Epithelial cell of esophagus (primary cell): ENCODE measurements at regions not wholly inside any gene's neighbourhood (a gene's known extent, or its start where the extent isn't known, plus 50 kb on each side); places are given as distances from the start of the nearest gene placed in this dataset.

Experiments used
- DNase-seq: peaks from one replicate; pipeline ENCODE4 v3.0.0; 2010; ENCODE audit warnings: low read depth
- H3K4me3 ChIP-seq: 2 replicates; pipeline ENCODE4 v1.5.1; 2011; ENCODE audit warnings: mild to moderate bottlenecking, low read length, control low read depth
- CTCF ChIP-seq: IDR thresholded peaks from 2 replicates; pipeline ENCODE4 v1.5.1; 2011; ENCODE audit warnings: low read depth, mild to moderate bottlenecking, low read length, control low read depth, inconsistent platforms; ENCODE audit not compliant: insufficient read depth; ENCODE audit errors: missing control alignments

DNA sequence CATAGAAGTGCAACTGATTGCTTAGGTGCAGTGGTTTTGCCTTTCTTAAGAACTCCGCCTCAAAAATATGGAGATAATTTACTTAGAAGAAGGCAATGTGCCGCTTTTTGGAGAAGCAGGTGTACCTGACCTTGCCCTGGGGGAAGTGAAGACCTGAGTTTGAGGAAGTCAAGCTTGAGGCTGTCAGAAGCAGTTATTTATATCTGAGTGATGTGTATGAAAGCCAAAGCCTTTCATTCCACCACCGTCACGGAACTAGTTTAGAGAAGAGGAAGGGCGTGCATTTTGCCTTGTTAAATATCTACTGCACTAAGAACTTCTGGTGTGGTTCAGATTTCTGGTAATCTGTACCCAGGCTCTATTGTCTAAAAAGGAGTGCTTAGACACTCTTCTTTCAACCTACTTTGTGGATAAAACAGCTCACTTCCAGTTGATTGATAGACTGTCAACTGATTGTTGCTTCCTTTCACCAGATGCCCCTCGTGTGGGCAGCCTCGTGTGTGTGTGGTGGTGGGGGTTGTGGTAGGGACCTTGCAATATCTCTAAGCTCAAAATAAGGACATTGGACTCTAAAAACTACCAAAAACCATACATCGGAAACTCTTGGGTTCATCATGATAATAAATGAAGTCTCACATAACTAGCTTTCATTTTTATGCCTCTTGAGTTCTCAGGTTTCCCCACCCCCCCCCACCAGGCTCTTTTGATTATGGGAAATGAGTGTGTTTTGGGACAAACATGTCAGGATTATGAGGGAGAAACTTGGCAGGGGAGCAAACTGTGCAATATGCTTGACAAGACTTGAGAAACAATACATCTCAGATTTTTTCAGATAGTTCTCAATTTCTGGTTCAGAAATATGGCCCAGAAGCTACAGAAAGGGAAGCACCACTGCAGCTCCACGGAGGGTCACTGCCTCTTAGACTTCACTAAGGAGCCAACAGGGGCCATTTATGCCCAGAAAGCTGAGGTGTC is 78.6 kb downstream of the ARF6 start:
- TF ChIP-seq CTCF, result no peak
- no peak overlapping the region for H3K4me3 ChIP-seq
- DNase-seq, result no peak

- TF ChIP-seq CTCF, result no peak
- peak; percentile 82 for DNase-seq
- H3K4me3 ChIP-seq, result no peak overlapping the region
Measured at GRCh38 chr14:49972131-49972671, 79.3 kb downstream of the ARF6 start.

DNA sequence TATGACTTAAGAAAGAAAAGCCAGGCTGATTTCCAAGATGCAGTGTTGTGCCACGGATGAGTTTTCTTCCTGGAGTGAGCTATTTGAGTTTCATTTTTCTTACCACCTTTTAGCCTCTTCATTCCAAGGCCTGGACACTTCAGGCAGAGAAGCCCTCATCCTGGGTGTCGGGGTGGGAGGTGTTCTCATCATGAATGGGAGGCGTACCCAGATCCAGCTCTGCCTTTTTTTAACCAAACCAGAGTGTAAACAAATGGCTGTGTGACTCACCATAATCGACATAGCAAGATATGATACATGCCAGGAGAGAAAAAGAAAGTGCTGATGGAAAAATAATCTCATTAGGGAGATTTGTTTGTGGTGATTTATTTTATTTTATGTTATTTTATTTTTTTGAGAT is 79.9 kb downstream of the ARF6 start:
- TF ChIP-seq CTCF, result no peak
- peak overlapping the region; percentile 5 for H3K4me3 ChIP-seq
- DNase-seq, result peak; percentile 90

DNA sequence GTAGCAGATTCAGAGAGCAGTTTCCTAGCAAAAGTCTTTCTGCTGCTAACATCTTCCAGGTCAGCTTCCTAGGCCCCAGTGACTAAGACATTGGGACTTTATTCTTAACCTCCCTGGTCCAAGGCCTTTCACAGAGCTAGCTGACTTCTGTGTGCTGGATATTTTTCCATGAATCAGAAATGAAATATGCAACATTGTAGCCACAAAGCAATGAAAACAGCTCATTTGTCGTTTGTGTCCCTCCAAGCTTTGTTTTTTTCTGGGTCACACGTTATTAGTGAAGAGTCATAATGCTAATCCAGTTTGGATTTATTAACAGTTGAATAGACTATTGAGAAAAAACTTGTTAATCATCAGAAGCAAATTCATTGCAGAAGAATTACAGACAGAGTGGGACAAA is 82.4 kb downstream of the ARF6 start:
- DNase-seq, result peak; percentile 54
- TF ChIP-seq CTCF, result no peak
- no peak overlapping the region for H3K4me3 ChIP-seq

GRCh38 chr14:49975799-49976198 is 82.9 kb downstream of the ARF6 start:
- no peak overlapping the region for H3K4me3 ChIP-seq
- TF ChIP-seq CTCF, result no peak
- no peak for DNase-seq

- H3K4me3 ChIP-seq, result no peak overlapping the region
- DNase-seq, result no peak
Measured at GRCh38 chr14:49977126-49977841, 84.4 kb downstream of the ARF6 start.

More at GRCh38 chr14:49977126-49977841, 84.4 kb downstream of the ARF6 start:
- TF ChIP-seq CTCF, result no peak
